H9 (cell line): ENCODE measurements at regions not wholly inside any gene's neighbourhood (a gene's known extent, or its start where the extent isn't known, plus 50 kb on each side); places are given as distances from the start of the nearest gene placed in this dataset.

Experiments
- DNase-seq: peaks from one replicate; pipeline ENCODE4 v3.0.0-alpha.2; 2017
- H2AFZ ChIP-seq: one replicate; pipeline ENCODE4 v1.6.1; 2013; ENCODE audit warnings: mild to moderate bottlenecking, low read length, control low read depth, moderate library complexity
- H2AK5ac ChIP-seq: 2 replicates; pipeline ENCODE4 v1.6.1; 2013; ENCODE audit warnings: low read length, control low read depth, mixed read lengths; ENCODE audit not compliant: insufficient read length
- H2BK120ac ChIP-seq: one replicate; pipeline ENCODE4 v1.6.1; 2013; ENCODE audit warnings: low read depth, mild to moderate bottlenecking, low read length, control low read depth, inconsistent platforms; ENCODE audit not compliant: poor library complexity, severe bottlenecking
- H2BK12ac ChIP-seq: 2 replicates; pipeline ENCODE4 v1.6.1; 2013; ENCODE audit warnings: low read length, control low read depth, mixed read lengths, low read depth; ENCODE audit not compliant: insufficient read length
- H2BK15ac ChIP-seq: 2 replicates; pipeline ENCODE4 v1.6.1; 2013; ENCODE audit warnings: low read depth, low read length, control low read depth
- H2BK20ac ChIP-seq: one replicate; pipeline ENCODE4 v1.6.1; 2013; ENCODE audit warnings: low read depth, mild to moderate bottlenecking, low read length, control low read depth, inconsistent platforms; ENCODE audit not compliant: poor library complexity, severe bottlenecking
- H2BK5ac ChIP-seq: 2 replicates; pipeline ENCODE4 v1.6.1; 2013; ENCODE audit warnings: low read length, control low read depth, mixed read lengths; ENCODE audit not compliant: insufficient read length
- H3K14ac ChIP-seq: 2 replicates; pipeline ENCODE4 v1.6.1; 2013; ENCODE audit warnings: low read length, control low read depth; ENCODE audit not compliant: insufficient read depth
- H3K18ac ChIP-seq: 2 replicates; pipeline ENCODE4 v1.6.1; 2013; ENCODE audit warnings: low read depth, mild to moderate bottlenecking, mixed read lengths, low read length, control low read depth; ENCODE audit not compliant: insufficient read length
- H3K23ac ChIP-seq: 2 replicates; pipeline ENCODE4 v1.6.1; 2013; ENCODE audit warnings: low read length, control low read depth, mixed read lengths, low read depth; ENCODE audit not compliant: insufficient read length
- H3K23me2 ChIP-seq: 2 replicates; pipeline ENCODE4 v1.6.1; 2013; ENCODE audit warnings: low read depth, mild to moderate bottlenecking, mixed read lengths, low read length, control low read depth; ENCODE audit not compliant: insufficient read length, poor library complexity, severe bottlenecking
- H3K27ac ChIP-seq: 2 replicates; pipeline ENCODE4 v1.5.1; 2013; ENCODE audit warnings: low read length, control low read depth, mixed read lengths, low read depth; ENCODE audit not compliant: insufficient read length
- H3K27me3 ChIP-seq: 2 replicates; pipeline ENCODE4 v1.6.1; 2013; ENCODE audit warnings: low read length, control low read depth, inconsistent platforms; ENCODE audit not compliant: insufficient read depth
- H3K4ac ChIP-seq: 2 replicates; pipeline ENCODE4 v1.6.1; 2013; ENCODE audit warnings: low read depth, mild to moderate bottlenecking, control low read depth, inconsistent platforms, low read length, moderate library complexity
- H3K4me1 ChIP-seq: 2 replicates; pipeline ENCODE4 v1.6.1; 2013; ENCODE audit warnings: low read length, control low read depth, inconsistent platforms; ENCODE audit not compliant: insufficient read depth
- H3K4me2 ChIP-seq: 2 replicates; pipeline ENCODE4 v1.6.1; 2013; ENCODE audit warnings: low read length, control low read depth, mixed read lengths; ENCODE audit not compliant: insufficient read length, insufficient read depth
- H3K56ac ChIP-seq: 2 replicates; pipeline ENCODE4 v1.6.1; 2013; ENCODE audit warnings: low read depth, mild to moderate bottlenecking, mixed read lengths, low read length, control low read depth; ENCODE audit not compliant: insufficient read length
- H3K79me1 ChIP-seq: 2 replicates; pipeline ENCODE4 v1.6.1; 2013; ENCODE audit warnings: low read depth, mild to moderate bottlenecking, moderate library complexity, low read length, control low read depth, inconsistent platforms; ENCODE audit not compliant: insufficient read depth, poor library complexity, severe bottlenecking
- H3K79me2 ChIP-seq: 2 replicates; pipeline ENCODE4 v1.6.1; 2013; ENCODE audit warnings: low read length, control low read depth, inconsistent platforms; ENCODE audit not compliant: insufficient read depth
- H3K9ac ChIP-seq: 2 replicates; pipeline ENCODE4 v1.6.1; 2013; ENCODE audit warnings: low read length, control low read depth, mixed read lengths; ENCODE audit not compliant: insufficient read length; ENCODE audit errors: extremely low read depth
- H3K9me3 ChIP-seq: one replicate; pipeline ENCODE4 v1.6.1; 2013; ENCODE audit warnings: low read depth, low read length, inconsistent platforms; ENCODE audit not compliant: control insufficient read depth
- H3T11ph ChIP-seq: one replicate; pipeline ENCODE4 v1.6.1; 2013; ENCODE audit warnings: mild to moderate bottlenecking, low read length, control low read depth, inconsistent platforms
- H4K20me1 ChIP-seq: one replicate; pipeline ENCODE4 v1.6.1; 2013; ENCODE audit not compliant: control insufficient read depth, insufficient read length, insufficient read depth
- H4K5ac ChIP-seq: 2 replicates; pipeline ENCODE4 v1.6.1; 2013; ENCODE audit warnings: low read depth, mild to moderate bottlenecking, mixed read lengths, low read length, control low read depth; ENCODE audit not compliant: insufficient read length
- H4K8ac ChIP-seq: replicated peaks from 2 replicates; pipeline ENCODE4 v1.6.1; 2013; ENCODE audit warnings: low read length, control low read depth, mixed read lengths, low read depth; ENCODE audit not compliant: insufficient read length
- H4K91ac ChIP-seq: 2 replicates; pipeline ENCODE4 v1.6.1; 2013; ENCODE audit warnings: low read depth, mild to moderate bottlenecking, moderate library complexity, mixed read lengths, low read length, control low read depth; ENCODE audit not compliant: insufficient read length
- H3K27ac Mint-ChIP-seq, 3 experiments: 2 replicates in 2 of 3; 3 replicates in 1 of 3; pipeline ENCODE4 v1.8.0; 2020 to 2021; ENCODE audit warnings: mixed read lengths in 3 of 3, mild to moderate bottlenecking in 1 of 3, moderate library complexity in 1 of 3
- H3K27me3 Mint-ChIP-seq: 2 replicates; pipeline ENCODE4 v1.8.0; 2021; ENCODE audit warnings: low read depth, mild to moderate bottlenecking, moderate library complexity, mixed read lengths
- H3K36me3 Mint-ChIP-seq, 3 experiments: 2 replicates in 2 of 3; 3 replicates in 1 of 3; pipeline ENCODE4 v1.8.0; 2020 to 2021; ENCODE audit warnings: low read depth in 3 of 3, mixed read lengths in 3 of 3; ENCODE audit not compliant: insufficient read depth in 1 of 3
- H3K4me1 Mint-ChIP-seq, 2 experiments: 2 replicates each; pipeline ENCODE4 v1.8.0; 2020; ENCODE audit warnings: mixed read lengths in 2 of 2
- H3K4me3 Mint-ChIP-seq, 2 experiments: 2 replicates in 1 of 2; 3 replicates in 1 of 2; pipeline ENCODE4 v1.8.0; 2020 to 2021; ENCODE audit warnings: mild to moderate bottlenecking in 2 of 2, mixed read lengths in 2 of 2, moderate library complexity in 1 of 2
- H3K9me3 Mint-ChIP-seq, 2 experiments: 2 replicates in 1 of 2; 3 replicates in 1 of 2; pipeline ENCODE4 v1.8.0; 2020; ENCODE audit warnings: mild to moderate bottlenecking in 2 of 2, mixed read lengths in 2 of 2, moderate library complexity in 1 of 2
- CTCF ChIP-seq: fragments of 200-600 bp; sonication (generic); conservative IDR thresholded peaks from 3 replicates; pipeline ENCODE4 v1.8.0; 2021; ENCODE audit warnings: antibody characterized with exemption, mild to moderate bottlenecking
- WGBS: extraction: QIAGEN DNeasy Blood & Tissue Kit; methylation state at CpG from one replicate; pipeline ENCODE4 v1.1.7; 2013; ENCODE audit warnings: missing lambda C conversion rate, low lambda C conversion rate, mixed read lengths; ENCODE audit not compliant: insufficient read length; ENCODE audit errors: extremely low coverage; 5-methylcytosine and 5-hydroxymethylcytosine counted together

- Mint-ChIP-seq H3K27ac (no peak overlapping the region; a peak in 1 of 7 replicates), H3K36me3 (peaks cover 8 to 13% (median 9%) of the 10 kb centered on the region in 3 experiments), H3K4me3 (no peak overlapping the region), H3K27me3 (peaks cover 25% of the 10 kb centered on the region), H3K9me3 (peaks cover 43 to 58% of the 10 kb centered on the region in 2 experiments), H3K4me1 (no peaks in the 10 kb centered on the region)
- H3K79me2 ChIP-seq, result no peaks in the 10 kb centered on the region
- no peaks in the 10 kb centered on the region for H3K27me3 ChIP-seq
- H4K91ac ChIP-seq, result no peak overlapping the region
- no peak overlapping the region for H3K56ac ChIP-seq
- no peak for TF ChIP-seq CTCF
- no peak overlapping the region for H3K4me2 ChIP-seq
- H4K8ac ChIP-seq, result no peak overlapping the region
- no peak overlapping the region for H3K23ac ChIP-seq
- no peaks in the 10 kb centered on the region for H4K20me1 ChIP-seq
- H3K9ac ChIP-seq, result no peak overlapping the region
- H3K23me2 ChIP-seq, result no peaks in the 10 kb centered on the region
- no peak overlapping the region for H2BK12ac ChIP-seq
- H2AK5ac ChIP-seq, result no peak overlapping the region
- no CpG with 5 or more reads among the region's 5 CpGs for WGBS
- H3K27ac ChIP-seq, result no peak overlapping the region
- H2BK20ac ChIP-seq, result no peak overlapping the region
- H2AFZ ChIP-seq, result no peak overlapping the region
- no peak for DNase-seq
- H4K5ac ChIP-seq, result no peak overlapping the region
- no peaks in the 10 kb centered on the region for H3K79me1 ChIP-seq
- no peak overlapping the region for H3K18ac ChIP-seq
- H2BK5ac ChIP-seq, result no peak overlapping the region
- H3T11ph ChIP-seq, result no peak overlapping the region
- H3K4ac ChIP-seq, result no peak overlapping the region
- no peaks in the 10 kb centered on the region for H3K4me1 ChIP-seq
- no peak overlapping the region for H2BK120ac ChIP-seq
- H2BK15ac ChIP-seq, result no peak overlapping the region
- H3K9me3 ChIP-seq, result peaks cover 19% of the 10 kb centered on the region
- no peak overlapping the region for H3K14ac ChIP-seq
Measured at GRCh38 chr20:60292001-60292520, 333.8 kb downstream of the CDH26 start.
